Endothelial cell of umbilical vein (primary cell): ENCODE measurements at regions not wholly inside any gene's neighbourhood (a gene's known extent, or its start where the extent isn't known, plus 50 kb on each side); places are given as distances from the start of the nearest gene placed in this dataset.

Experiments
- EZH2 ChIP-seq: IDR thresholded peaks from 2 replicates; pipeline ENCODE4 v1.6.1; 2012; ENCODE audit warnings: borderline replicate concordance, low read depth, mild to moderate bottlenecking, moderate library complexity, low read length, inconsistent platforms; ENCODE audit not compliant: severe bottlenecking
- FOS ChIP-seq: IDR thresholded peaks from 2 replicates; pipeline ENCODE4 v1.6.1; 2011; ENCODE audit warnings: mild to moderate bottlenecking, low read length, moderate library complexity, borderline replicate concordance; ENCODE audit not compliant: insufficient read depth
- GATA2 ChIP-seq: IDR thresholded peaks from 2 replicates; pipeline ENCODE4 v1.7.0; 2011; ENCODE audit warnings: low read depth, mild to moderate bottlenecking, moderate library complexity, mixed read lengths, low read length; ENCODE audit not compliant: insufficient read length, insufficient read depth
- JUN ChIP-seq: IDR thresholded peaks from 2 replicates; pipeline ENCODE4 v1.6.1; 2011; ENCODE audit warnings: borderline replicate concordance, low read depth; ENCODE audit not compliant: insufficient read length, insufficient read depth
- MYC ChIP-seq: IDR thresholded peaks from one replicate; pipeline ENCODE4 v1.6.1; 2011; ENCODE audit warnings: mild to moderate bottlenecking, low read depth, low read length
- POLR2A ChIP-seq: IDR thresholded peaks from 2 replicates; pipeline ENCODE4 v1.6.1; 2012; ENCODE audit warnings: low read depth, mild to moderate bottlenecking, control low read depth, low read length
- POLR2AphosphoS5 ChIP-seq: IDR thresholded peaks from 2 replicates; pipeline ENCODE4 v1.6.1; 2012; ENCODE audit warnings: low read depth, mild to moderate bottlenecking, control low read depth, low read length, moderate library complexity; ENCODE audit not compliant: insufficient read depth
- TF ChIP-seq, protein P1 (sequence below), 2 donors: IDR thresholded peaks; 1 replicate in 1 of 2; 2 replicates in 1 of 2; pipeline ENCODE4 v1.5.1; 2011; ENCODE audit warnings: low read length in 2 of 2, mild to moderate bottlenecking in 2 of 2, moderate library complexity in 2 of 2, control low read depth in 1 of 2, inconsistent platforms in 1 of 2, low read depth in 1 of 2; ENCODE audit not compliant: insufficient read depth in 1 of 2; ENCODE audit errors: extremely low read depth in 1 of 2
- TF ChIP-seq, protein P2 (sequence below): IDR thresholded peaks from 2 replicates; pipeline ENCODE4 v1.6.1; 2011; ENCODE audit not compliant: insufficient read depth, insufficient read length

DNA sequence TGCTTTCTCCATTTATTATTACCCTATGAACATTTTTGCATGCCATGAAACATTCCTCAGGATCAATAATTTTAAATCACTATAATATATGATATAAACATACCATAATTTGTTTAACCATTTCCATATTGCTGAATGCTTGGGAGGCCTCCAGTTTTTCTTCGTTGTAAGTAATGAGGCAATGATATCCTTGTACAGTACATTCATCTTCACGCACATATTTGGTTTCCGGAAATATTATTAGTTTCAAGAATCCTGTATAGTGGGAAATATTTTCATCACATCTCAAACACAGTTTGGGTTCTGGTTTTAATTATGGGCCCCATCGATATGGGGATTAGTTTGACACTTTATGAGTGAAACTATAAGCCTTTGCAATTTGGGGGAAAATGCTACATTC lies 135.4 kb downstream of the HS3ST3B1 start:
- TF ChIP-seq POLR2A (no peak), EZH2 (no peak), POLR2AphosphoS5 (no peak), JUN (no peak), GATA2 (no peak), FOS (no peak), MYC (no peak)
- TF ChIP-seq, protein P1, sequence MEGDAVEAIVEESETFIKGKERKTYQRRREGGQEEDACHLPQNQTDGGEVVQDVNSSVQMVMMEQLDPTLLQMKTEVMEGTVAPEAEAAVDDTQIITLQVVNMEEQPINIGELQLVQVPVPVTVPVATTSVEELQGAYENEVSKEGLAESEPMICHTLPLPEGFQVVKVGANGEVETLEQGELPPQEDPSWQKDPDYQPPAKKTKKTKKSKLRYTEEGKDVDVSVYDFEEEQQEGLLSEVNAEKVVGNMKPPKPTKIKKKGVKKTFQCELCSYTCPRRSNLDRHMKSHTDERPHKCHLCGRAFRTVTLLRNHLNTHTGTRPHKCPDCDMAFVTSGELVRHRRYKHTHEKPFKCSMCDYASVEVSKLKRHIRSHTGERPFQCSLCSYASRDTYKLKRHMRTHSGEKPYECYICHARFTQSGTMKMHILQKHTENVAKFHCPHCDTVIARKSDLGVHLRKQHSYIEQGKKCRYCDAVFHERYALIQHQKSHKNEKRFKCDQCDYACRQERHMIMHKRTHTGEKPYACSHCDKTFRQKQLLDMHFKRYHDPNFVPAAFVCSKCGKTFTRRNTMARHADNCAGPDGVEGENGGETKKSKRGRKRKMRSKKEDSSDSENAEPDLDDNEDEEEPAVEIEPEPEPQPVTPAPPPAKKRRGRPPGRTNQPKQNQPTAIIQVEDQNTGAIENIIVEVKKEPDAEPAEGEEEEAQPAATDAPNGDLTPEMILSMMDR (IDR thresholded peaks at IDR 0.05; ENCODE audit: extremely low read depth in 1 of 2, insufficient read depth in 1 of 2, low read depth in 1 of 2, low read length in 2 of 2), result no peak
- TF ChIP-seq, protein P2, sequence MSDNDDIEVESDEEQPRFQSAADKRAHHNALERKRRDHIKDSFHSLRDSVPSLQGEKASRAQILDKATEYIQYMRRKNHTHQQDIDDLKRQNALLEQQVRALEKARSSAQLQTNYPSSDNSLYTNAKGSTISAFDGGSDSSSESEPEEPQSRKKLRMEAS, result no peak
